DND-41 (cell line): ENCODE measurements at regions not wholly inside any gene's neighbourhood (a gene's known extent, or its start where the extent isn't known, plus 50 kb on each side); places are given as distances from the start of the nearest gene placed in this dataset.

Experiments
- ATAC-seq: fragments of 200-7000 bp; cut with Tn5 transposase; 3 replicates; pipeline ENCODE4 v1.9.1; 2021; ENCODE audit warnings: low read depth; ENCODE audit not compliant: insufficient read depth
- DNase-seq: peaks from one replicate; pipeline ENCODE4 v3.0.0-alpha.2; 2020
- H2AFZ ChIP-seq: 2 replicates; pipeline ENCODE4 v1.6.0; 2012; ENCODE audit warnings: low read depth, low read length
- H3K27ac ChIP-seq: 2 replicates; pipeline ENCODE4 v1.5.1; 2012; ENCODE audit warnings: low read length, inconsistent platforms
- H3K27me3 ChIP-seq: fragments of 200-600 bp; sonication (generic); 2 replicates; pipeline ENCODE4 v1.6.0; 2012; ENCODE audit warnings: low read length, mild to moderate bottlenecking, inconsistent platforms; ENCODE audit not compliant: insufficient read depth, poor library complexity
- H3K36me3 ChIP-seq: 2 replicates; pipeline ENCODE4 v1.5.1; 2012; ENCODE audit warnings: low read length, inconsistent platforms; ENCODE audit not compliant: insufficient read depth
- H3K4me1 ChIP-seq: 2 replicates; pipeline ENCODE4 v1.5.1; 2012; ENCODE audit warnings: mild to moderate bottlenecking, low read length; ENCODE audit not compliant: insufficient read depth
- H3K4me2 ChIP-seq: 2 replicates; pipeline ENCODE4 v1.6.0; 2012; ENCODE audit warnings: mild to moderate bottlenecking, moderate library complexity, low read length, inconsistent platforms; ENCODE audit not compliant: insufficient read depth
- H3K4me3 ChIP-seq, 2 experiments: fragments of 200-600 bp in 1 of 2; shearing (Covaris generic) in 1 of 2; 2 replicates each; pipeline ENCODE4 v1.5.1; 2012 to 2016; ENCODE audit warnings: inconsistent platforms in 2 of 2, low read length in 2 of 2, mild to moderate bottlenecking in 2 of 2, low read depth in 1 of 2, moderate library complexity in 1 of 2
- H3K79me2 ChIP-seq: 2 replicates; pipeline ENCODE4 v1.6.0; 2012; ENCODE audit warnings: low read length, inconsistent platforms; ENCODE audit not compliant: insufficient read depth
- H3K9ac ChIP-seq: 2 replicates; pipeline ENCODE4 v1.6.0; 2012; ENCODE audit warnings: low read depth, mild to moderate bottlenecking, inconsistent platforms, low read length, moderate library complexity
- H3K9me3 ChIP-seq: 2 replicates; pipeline ENCODE4 v1.5.1; 2012; ENCODE audit warnings: low read length, moderate library complexity, mild to moderate bottlenecking, inconsistent platforms; ENCODE audit not compliant: insufficient read depth, severe bottlenecking
- H4K20me1 ChIP-seq: 2 replicates; pipeline ENCODE4 v1.6.0; 2012; ENCODE audit warnings: low read length; ENCODE audit not compliant: insufficient read depth
- CTCF ChIP-seq: IDR thresholded peaks from 2 replicates; pipeline ENCODE4 v1.5.1; 2012; ENCODE audit warnings: borderline replicate concordance, low read length, moderate library complexity, mild to moderate bottlenecking; ENCODE audit not compliant: poor library complexity, severe bottlenecking; ENCODE audit errors: extremely low read depth
- EZH2 ChIP-seq: IDR thresholded peaks from 3 replicates; pipeline ENCODE4 v1.6.1; 2012; ENCODE audit warnings: borderline replicate concordance, low read depth, mild to moderate bottlenecking, moderate library complexity, low read length, inconsistent platforms; ENCODE audit not compliant: severe bottlenecking

- Histone ChIP-seq H3K4me1 (no peaks in the 10 kb centered on the region), H3K27me3 (no peaks in the 10 kb centered on the region), H3K79me2 (no peaks in the 10 kb centered on the region), H4K20me1 (no peaks in the 10 kb centered on the region), H2AFZ (no peak overlapping the region), H3K4me2 (no peak overlapping the region), H3K27ac (no peak overlapping the region), H3K9ac (no peak overlapping the region), H3K4me3 (no peak overlapping the region), H3K9me3 (no peaks in the 10 kb centered on the region), H3K36me3 (no peaks in the 10 kb centered on the region)
- TF ChIP-seq CTCF (no peak), EZH2 (no peak)
- ATAC-seq: no peak
- DNase-seq: no peak
These were observed 162.5 kb upstream of the SDK2 start for GRCh38 chr17:73806768-73807167.

- Histone ChIP-seq H3K27ac (no peak overlapping the region), H3K4me2 (no peak overlapping the region), H3K4me1 (no peaks in the 10 kb centered on the region), H3K79me2 (no peaks in the 10 kb centered on the region), H3K27me3 (no peaks in the 10 kb centered on the region), H4K20me1 (no peaks in the 10 kb centered on the region), H3K36me3 (no peaks in the 10 kb centered on the region), H3K9ac (no peak overlapping the region), H3K9me3 (peaks cover 1% of the 10 kb centered on the region), H3K4me3 (no peak overlapping the region), H2AFZ (no peak overlapping the region)
- ATAC-seq: no peak
- DNase-seq: no peak
- TF ChIP-seq EZH2: no peak
- TF ChIP-seq CTCF: no peak
These were observed 169.0 kb upstream of the SDK2 start for GRCh38 chr17:73813201-73813600.

GRCh38 chr17:73814075-73814474 is 169.8 kb upstream of the SDK2 start:
- DNase-seq: no peak
- no peak overlapping the region for H3K27ac ChIP-seq
- no peaks in the 10 kb centered on the region for H3K79me2 ChIP-seq
- no peaks in the 10 kb centered on the region for H3K4me1 ChIP-seq
- peaks cover 9% of the 10 kb centered on the region for H3K9me3 ChIP-seq
- H4K20me1 ChIP-seq: no peaks in the 10 kb centered on the region
- TF ChIP-seq CTCF: no peak
- TF ChIP-seq EZH2: no peak
- ATAC-seq: no peak
- no peak overlapping the region for H3K4me2 ChIP-seq
- no peaks in the 10 kb centered on the region for H3K36me3 ChIP-seq
- H3K27me3 ChIP-seq: no peaks in the 10 kb centered on the region
- H3K4me3 ChIP-seq: no peak overlapping the region
- H3K9ac ChIP-seq: no peak overlapping the region
- H2AFZ ChIP-seq: no peak overlapping the region

GRCh38 chr17:73815474-73815873 is 171.2 kb upstream of the SDK2 start:
- ATAC-seq: no peak

More at GRCh38 chr17:73815474-73815873, 171.2 kb upstream of the SDK2 start:
- Histone ChIP-seq H3K9me3 (peaks cover 15% of the 10 kb centered on the region), H3K27ac (no peak overlapping the region), H3K9ac (no peak overlapping the region), H2AFZ (no peak overlapping the region), H3K4me1 (no peaks in the 10 kb centered on the region), H3K4me2 (no peak overlapping the region), H3K36me3 (no peaks in the 10 kb centered on the region), H3K4me3 (no peak overlapping the region), H4K20me1 (no peaks in the 10 kb centered on the region), H3K27me3 (no peaks in the 10 kb centered on the region), H3K79me2 (no peaks in the 10 kb centered on the region)
- TF ChIP-seq CTCF: no peak
- no peak for TF ChIP-seq EZH2
- no peak for DNase-seq
